Activated CD4-positive, alpha-beta T cell treated with anti-CD3 and anti-CD28 coated beads for 4 hours (primary cell): ENCODE measurements at regions not wholly inside any gene's neighbourhood (a gene's known extent, or its start where the extent isn't known, plus 50 kb on each side); places are given as distances from the start of the nearest gene placed in this dataset.

Experiments used
- DNase-seq, 2 donors: peaks; one replicate each; pipeline ENCODE4 v3.0.0-alpha.2; 2020

GRCh38 chr12:60148831-60149230, 553.0 kb downstream of the SLC16A7 start:
- no peak for DNase-seq

GRCh38 chr12:60152756-60153155, 556.9 kb downstream of the SLC16A7 start:
- no peak for DNase-seq

- DNase-seq = no peak
These were observed 563.9 kb downstream of the SLC16A7 start for GRCh38 chr12:60159761-60160160.

- DNase-seq = no peak
These were observed 567.3 kb downstream of the SLC16A7 start for GRCh38 chr12:60162988-60163720.

- no peak for DNase-seq
These were observed 570.0 kb downstream of the SLC16A7 start for GRCh38 chr12:60165781-60166180.

- no peak for DNase-seq
These were observed 572.6 kb downstream of the SLC16A7 start for GRCh38 chr12:60168441-60168840.

GRCh38 chr12:60169904-60170303, 574.1 kb downstream of the SLC16A7 start:
- no peak for DNase-seq

GRCh38 chr12:60172266-60173211, 576.7 kb downstream of the SLC16A7 start:
- DNase-seq = no peak

- no peak for DNase-seq
These were observed 577.7 kb downstream of the SLC16A7 start for GRCh38 chr12:60173224-60174170.

- no peak for DNase-seq
These were observed 578.6 kb downstream of the SLC16A7 start for GRCh38 chr12:60174476-60174875.

- no peak for DNase-seq
These were observed 579.1 kb downstream of the SLC16A7 start for GRCh38 chr12:60174941-60175340.

- DNase-seq = no peak
These were observed 581.1 kb downstream of the SLC16A7 start for GRCh38 chr12:60176891-60177290.

- DNase-seq = no peak
These were observed 584.5 kb downstream of the SLC16A7 start for GRCh38 chr12:60180298-60180697.

- DNase-seq = no peak
These were observed 586.5 kb downstream of the SLC16A7 start for GRCh38 chr12:60182354-60182753.

GRCh38 chr12:60184096-60184495, 588.3 kb downstream of the SLC16A7 start:
- DNase-seq = no peak

GRCh38 chr12:60185060-60185459, 589.2 kb downstream of the SLC16A7 start:
- DNase-seq = no peak

GRCh38 chr12:60191271-60191670, 595.4 kb downstream of the SLC16A7 start:
- no peak for DNase-seq

GRCh38 chr12:60191676-60192359, 596.0 kb downstream of the SLC16A7 start:
- DNase-seq = no peak

- no peak for DNase-seq
These were observed 598.8 kb downstream of the SLC16A7 start for GRCh38 chr12:60194678-60195077.

GRCh38 chr12:60195483-60195882, 599.7 kb downstream of the SLC16A7 start:
- DNase-seq = no peak

GRCh38 chr12:60196366-60196765, 600.5 kb downstream of the SLC16A7 start:
- no peak for DNase-seq

GRCh38 chr12:60197589-60197988, 601.8 kb downstream of the SLC16A7 start:
- DNase-seq = no peak
